ENCODE measurements at regions not wholly inside any gene's neighbourhood (a gene's known extent, or its start where the extent isn't known, plus 50 kb on each side); places are given as distances from the start of the nearest gene placed in this dataset.

DNA sequence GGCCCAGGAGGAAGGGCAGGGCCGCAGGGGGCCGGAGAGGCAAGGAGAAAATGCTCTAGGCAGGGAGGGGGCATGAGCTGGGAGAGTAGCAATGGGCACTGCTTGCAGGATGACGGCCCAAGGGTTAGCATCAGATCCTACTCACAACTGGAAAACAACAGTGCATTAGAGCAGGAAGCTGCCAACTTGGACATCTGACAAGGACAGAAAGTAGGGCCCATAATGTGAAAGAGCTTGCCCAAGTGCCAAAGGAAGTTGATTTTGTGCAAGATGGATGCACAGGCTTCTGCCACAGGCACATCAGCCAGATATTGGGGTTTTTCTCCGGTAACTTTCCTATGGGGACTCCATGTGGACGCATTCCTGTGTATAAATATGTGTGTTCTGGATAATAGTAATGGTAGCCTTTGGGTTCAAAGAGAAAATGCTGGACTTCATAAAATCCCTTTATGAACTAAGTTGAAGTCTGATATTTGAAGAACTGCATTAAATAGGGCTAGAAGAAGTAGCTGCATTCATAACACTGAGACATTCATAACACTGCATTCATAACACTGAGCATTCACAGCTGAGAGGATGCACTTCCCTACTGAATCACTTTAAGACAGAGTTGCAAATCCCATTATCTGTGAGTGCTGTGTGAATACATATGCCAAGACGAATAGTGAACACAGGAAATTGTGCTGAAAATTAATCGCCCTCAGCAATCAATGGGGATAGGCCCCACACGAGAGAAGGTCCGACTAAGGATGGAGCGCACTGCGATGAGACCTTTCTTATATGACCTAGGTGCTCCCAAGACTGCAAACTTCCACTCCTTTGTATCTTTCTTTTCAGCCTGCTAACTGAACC, 235.6 kb upstream of the PRDM1 start:
- no peak overlapping the region for H3K4me3 ChIP-seq
- ATAC-seq (no peak), DNase-seq (no peak)
- no peaks in the 10 kb centered on the region for H3K4me1 ChIP-seq
- no peaks in the 10 kb centered on the region for H3K36me3 ChIP-seq (replicated peaks in 1 of 2; ENCODE audit: insufficient read depth in 1 of 2, low read depth in 2 of 2)
- H3K27ac ChIP-seq, result no peak overlapping the region
- intact Hi-C loops (cut with DNase I), result no loop called here
- no peaks in the 10 kb centered on the region for H3K9me3 ChIP-seq
- TF ChIP-seq, protein P1, sequence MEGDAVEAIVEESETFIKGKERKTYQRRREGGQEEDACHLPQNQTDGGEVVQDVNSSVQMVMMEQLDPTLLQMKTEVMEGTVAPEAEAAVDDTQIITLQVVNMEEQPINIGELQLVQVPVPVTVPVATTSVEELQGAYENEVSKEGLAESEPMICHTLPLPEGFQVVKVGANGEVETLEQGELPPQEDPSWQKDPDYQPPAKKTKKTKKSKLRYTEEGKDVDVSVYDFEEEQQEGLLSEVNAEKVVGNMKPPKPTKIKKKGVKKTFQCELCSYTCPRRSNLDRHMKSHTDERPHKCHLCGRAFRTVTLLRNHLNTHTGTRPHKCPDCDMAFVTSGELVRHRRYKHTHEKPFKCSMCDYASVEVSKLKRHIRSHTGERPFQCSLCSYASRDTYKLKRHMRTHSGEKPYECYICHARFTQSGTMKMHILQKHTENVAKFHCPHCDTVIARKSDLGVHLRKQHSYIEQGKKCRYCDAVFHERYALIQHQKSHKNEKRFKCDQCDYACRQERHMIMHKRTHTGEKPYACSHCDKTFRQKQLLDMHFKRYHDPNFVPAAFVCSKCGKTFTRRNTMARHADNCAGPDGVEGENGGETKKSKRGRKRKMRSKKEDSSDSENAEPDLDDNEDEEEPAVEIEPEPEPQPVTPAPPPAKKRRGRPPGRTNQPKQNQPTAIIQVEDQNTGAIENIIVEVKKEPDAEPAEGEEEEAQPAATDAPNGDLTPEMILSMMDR (IDR thresholded peaks at IDR 0.05), result no peak
- TF ChIP-seq POLR2A (IDR thresholded peaks at IDR 0.05), result no peak
- no peaks in the 10 kb centered on the region for H3K27me3 ChIP-seq
- WGBS, 2 donors, result 72 to 80% methylated on average over 11 of the region's 11 CpGs

DNA sequence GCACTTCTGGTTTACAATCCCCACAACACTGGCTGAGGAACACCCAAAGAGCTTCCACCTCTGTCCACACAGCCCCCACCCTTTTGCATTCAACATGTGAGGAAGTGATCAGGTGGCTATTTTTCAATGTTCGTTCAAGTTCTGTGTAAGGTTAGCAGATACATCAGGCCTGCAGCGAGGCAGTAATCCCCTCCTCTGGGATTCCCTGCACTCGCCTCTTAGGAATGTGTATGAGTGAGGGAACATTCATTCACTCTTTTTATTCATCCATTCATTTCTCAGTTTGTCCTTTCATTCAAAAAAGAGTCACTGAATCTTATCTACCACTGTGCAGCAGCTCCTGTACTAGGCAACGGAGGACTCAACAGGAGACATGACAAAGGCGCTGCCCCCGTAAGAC, 236.4 kb upstream of the PRDM1 start:
- no peak overlapping the region for H3K4me3 ChIP-seq

DNA sequence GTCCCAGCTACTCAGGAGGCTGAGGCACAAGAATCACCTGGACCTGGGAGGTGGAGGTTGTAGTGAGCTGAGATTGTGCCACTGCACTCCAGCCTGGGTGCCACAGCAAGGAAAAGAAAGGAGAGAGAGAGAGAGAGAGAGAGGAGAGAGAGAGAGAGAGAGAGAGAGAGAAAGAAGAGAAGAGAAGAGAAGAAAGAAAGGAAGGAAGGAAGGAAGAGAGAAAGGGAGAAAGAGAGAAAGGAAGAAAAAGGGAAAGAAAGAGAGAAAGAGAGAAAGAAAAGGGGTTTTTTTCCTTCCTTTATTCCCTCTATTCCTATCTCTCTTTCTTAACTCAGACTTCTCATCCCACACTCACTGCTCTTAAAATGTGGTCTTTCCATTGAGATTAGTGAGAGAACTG, 238.7 kb upstream of the PRDM1 start:
- no peaks in the 10 kb centered on the region for H3K4me1 ChIP-seq
- TF ChIP-seq POLR2A (IDR thresholded peaks at IDR 0.05), result no peak
- TF ChIP-seq, protein P1 (IDR thresholded peaks at IDR 0.05), result no peak
- no peaks in the 10 kb centered on the region for H3K9me3 ChIP-seq
- no peak overlapping the region for H3K27ac ChIP-seq
- H3K36me3 ChIP-seq (replicated peaks in 1 of 2; ENCODE audit: insufficient read depth in 1 of 2, low read depth in 2 of 2), result no peaks in the 10 kb centered on the region
- no peak overlapping the region for H3K4me3 ChIP-seq
- intact Hi-C loops (cut with DNase I), result no loop called here
- ATAC-seq (no peak), DNase-seq (no peak)
- no peaks in the 10 kb centered on the region for H3K27me3 ChIP-seq

More for the DNA sequence above, 236.4 kb upstream of the PRDM1 start:
- no peak for ATAC-seq
- WGBS, 2 donors, result 81 to 83% methylated on average over 6 of the region's 6 CpGs
- no peaks in the 10 kb centered on the region for H3K27me3 ChIP-seq
- intact Hi-C loops (cut with DNase I), result no loop called here
- H3K36me3 ChIP-seq (replicated peaks in 1 of 2; ENCODE audit: insufficient read depth in 1 of 2, low read depth in 2 of 2), result no peaks in the 10 kb centered on the region
- no peaks in the 10 kb centered on the region for H3K4me1 ChIP-seq
- no peaks in the 10 kb centered on the region for H3K9me3 ChIP-seq
- DNase-seq, result no peak
- no peak for TF ChIP-seq POLR2A (IDR thresholded peaks at IDR 0.05)
- TF ChIP-seq, protein P1 (IDR thresholded peaks at IDR 0.05), result no peak
- H3K27ac ChIP-seq, result no peak overlapping the region

DNA sequence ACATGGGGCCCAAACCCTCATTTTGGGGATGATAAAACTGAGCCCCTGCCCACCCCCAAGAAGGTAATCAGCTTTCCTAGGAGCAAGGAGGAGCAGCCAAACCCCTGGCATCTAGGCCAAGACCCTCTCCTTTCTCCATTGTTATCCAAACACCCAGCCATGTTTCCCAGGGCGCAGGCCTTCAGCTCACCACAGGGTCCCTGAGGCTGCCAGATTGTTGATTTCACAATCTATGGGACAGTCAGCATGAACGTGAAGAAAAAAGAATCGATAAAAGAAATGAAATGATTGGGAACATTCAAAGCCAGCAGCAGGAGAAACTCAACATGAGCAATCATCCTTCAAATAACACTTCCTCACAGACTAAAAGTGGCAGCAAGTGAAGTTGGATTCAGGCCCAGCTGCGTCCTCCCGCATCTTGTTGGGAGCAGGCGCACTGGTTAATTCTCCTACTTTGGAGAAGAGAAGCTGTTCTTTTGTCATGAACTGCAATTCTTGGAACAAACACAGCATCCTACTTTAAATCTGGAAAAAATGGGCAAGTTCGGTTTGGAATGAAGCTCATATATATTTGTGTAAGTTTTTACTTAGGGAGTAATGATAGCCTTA, 241.8 kb upstream of the PRDM1 start:
- Histone ChIP-seq H3K36me3 (replicated peaks in 1 of 2; ENCODE audit: insufficient read depth in 1 of 2, low read depth in 2 of 2) (no peaks in the 10 kb centered on the region), H3K27me3 (no peaks in the 10 kb centered on the region), H3K4me3 (no peak overlapping the region), H3K27ac (no peak overlapping the region), H3K9me3 (no peaks in the 10 kb centered on the region), H3K4me1 (no peaks in the 10 kb centered on the region)
- WGBS, 2 donors, result 66 to 79% methylated on average over 7 of the region's 7 CpGs
- TF ChIP-seq, protein P1 (IDR thresholded peaks at IDR 0.05), result no peak
- no peak for TF ChIP-seq POLR2A (IDR thresholded peaks at IDR 0.05)
- intact Hi-C loops (cut with DNase I), result no loop called here
- ATAC-seq, result no peak
- DNase-seq, result no peak

DNA sequence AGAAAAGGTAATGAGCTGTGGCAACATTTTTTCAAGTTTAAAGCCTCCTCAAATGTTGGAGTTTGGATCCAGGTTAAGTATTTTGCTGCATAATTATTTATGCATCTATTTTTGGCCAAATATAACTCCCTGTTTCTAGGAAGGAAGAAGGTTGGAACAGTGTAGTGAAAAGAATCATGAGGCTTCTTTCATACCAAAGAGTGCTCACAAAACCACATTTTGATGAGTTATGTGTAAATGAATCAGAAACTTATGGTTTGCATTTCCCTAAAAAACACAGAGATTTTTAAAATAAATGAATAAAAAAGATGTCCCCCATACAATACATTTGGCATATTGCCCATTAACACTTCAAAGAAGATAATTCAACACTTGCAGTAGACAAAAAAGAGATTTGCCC, 246.9 kb upstream of the PRDM1 start:
- TF ChIP-seq POLR2A (IDR thresholded peaks at IDR 0.05), result no peak
- TF ChIP-seq, protein P1 (IDR thresholded peaks at IDR 0.05), result no peak
- Histone ChIP-seq H3K4me3 (no peak overlapping the region), H3K9me3 (no peaks in the 10 kb centered on the region), H3K36me3 (replicated peaks in 1 of 2; ENCODE audit: insufficient read depth in 1 of 2, low read depth in 2 of 2) (no peaks in the 10 kb centered on the region), H3K27me3 (no peaks in the 10 kb centered on the region), H3K27ac (no peak overlapping the region), H3K4me1 (no peaks in the 10 kb centered on the region)
- ATAC-seq (no peak), DNase-seq (no peak)
- intact Hi-C loops (cut with DNase I), result no loop called here

All from body of pancreas (tissue), 4 donors.